ENCODE measurements at regions not wholly inside any gene's neighbourhood (a gene's known extent, or its start where the extent isn't known, plus 50 kb on each side); places are given as distances from the start of the nearest gene placed in this dataset.

DNA sequence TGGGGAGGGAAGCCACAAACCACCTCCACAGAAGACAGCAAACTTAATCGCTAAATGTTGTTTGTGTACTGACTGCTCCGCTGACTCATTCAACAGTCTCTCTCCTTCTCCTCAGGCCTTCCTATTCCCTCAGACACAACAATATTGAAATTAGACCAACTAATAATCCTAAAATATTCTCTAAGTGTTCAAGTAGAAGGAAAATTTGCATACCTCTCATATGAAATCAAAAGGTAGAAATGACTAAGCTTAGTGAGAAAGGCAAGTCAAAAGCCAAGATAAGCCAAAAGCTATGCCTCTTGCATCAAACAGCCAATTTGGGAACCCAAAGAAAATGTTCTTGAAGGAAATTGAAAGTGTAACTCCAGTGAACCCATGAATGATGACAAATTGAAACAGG is 75.7 kb upstream of the ARHGAP24 start:
- 70 to 74% methylated on average over 2 of the region's 2 CpGs for WGBS, 2 experiments (ENCODE audit: low coverage in 1 of 2, low lambda C conversion rate in 2 of 2, missing lambda C conversion rate in 2 of 2)
- H3K79me2 ChIP-seq (ENCODE audit: insufficient read depth): no peaks in the 10 kb centered on the region

DNA sequence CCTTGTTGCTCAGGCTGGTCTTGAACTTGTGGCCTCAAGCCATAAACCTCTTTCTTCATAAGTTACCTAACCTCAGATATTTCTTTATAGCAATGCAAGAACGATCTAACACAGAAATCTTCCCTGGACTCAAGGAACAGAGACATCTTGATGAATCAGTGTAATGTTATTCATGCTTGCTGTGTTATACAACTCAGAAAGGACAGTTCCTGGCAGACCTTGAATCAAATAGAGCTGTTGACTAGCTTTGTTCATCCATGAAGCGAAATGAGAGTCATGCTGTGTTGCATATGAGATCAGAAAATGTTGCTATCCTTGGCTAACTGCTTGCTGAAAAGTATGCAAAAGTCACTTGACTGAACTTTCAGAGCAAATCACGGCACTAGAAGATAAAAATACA is 72.6 kb upstream of the ARHGAP24 start:
- peaks cover 33% of the 10 kb centered on the region for H3F3A ChIP-seq (ENCODE audit: insufficient read depth)
- in situ Hi-C loops (cut with MboI): no loop called here
- TF ChIP-seq EZH2 (IDR thresholded peaks at IDR 0.05; ENCODE audit: insufficient read depth, poor library complexity, severe bottlenecking) (no peak), EZH2phosphoT487 (IDR thresholded peaks at IDR 0.05; ENCODE audit: insufficient read depth, low read depth) (no peak)
- WGBS, 2 experiments (ENCODE audit: low coverage in 1 of 2, low lambda C conversion rate in 2 of 2, missing lambda C conversion rate in 2 of 2): 1 to 5% methylated on average over 3 of the region's 3 CpGs
- no peak overlapping the region for H3K4me3 ChIP-seq
- peak overlapping the region; percentile 54 for H3K27ac ChIP-seq
- no peaks in the 10 kb centered on the region for H3K9me2 ChIP-seq (ENCODE audit: insufficient read depth)
- no peaks in the 10 kb centered on the region for H3K27me3 ChIP-seq (replicated peaks; ENCODE audit: insufficient read depth)
- no peak overlapping the region for H3K9ac ChIP-seq
- H3K9me3 ChIP-seq (ENCODE audit: low read depth): no peaks in the 10 kb centered on the region
- peaks cover 27% of the 10 kb centered on the region for H3K4me1 ChIP-seq (ENCODE audit: insufficient read depth)
- H3K4me2 ChIP-seq (ENCODE audit: unreplicated experiment): peak overlapping the region; percentile 25
- H4K20me1 ChIP-seq (ENCODE audit: insufficient read depth): no peaks in the 10 kb centered on the region
- H3K79me2 ChIP-seq (ENCODE audit: insufficient read depth): no peaks in the 10 kb centered on the region
- H3K36me3 ChIP-seq (ENCODE audit: low read depth): no peaks in the 10 kb centered on the region
- H2AFZ ChIP-seq: no peak overlapping the region
- peak; percentile 95 for DNase-seq

More for the DNA sequence above, 75.7 kb upstream of the ARHGAP24 start:
- Histone ChIP-seq H2AFZ (0 out of 2 replicates have a peak overlapping the region, but pooled peaks have one; percentile 2), H3K9me2 (ENCODE audit: insufficient read depth) (no peaks in the 10 kb centered on the region), H3K4me1 (ENCODE audit: insufficient read depth) (peaks cover 27% of the 10 kb centered on the region), H3K9ac (no peak overlapping the region), H3F3A (ENCODE audit: insufficient read depth) (peaks cover 33% of the 10 kb centered on the region), H4K20me1 (ENCODE audit: insufficient read depth) (no peaks in the 10 kb centered on the region), H3K9me3 (ENCODE audit: low read depth) (no peaks in the 10 kb centered on the region), H3K27me3 (replicated peaks; ENCODE audit: insufficient read depth) (no peaks in the 10 kb centered on the region), H3K36me3 (ENCODE audit: low read depth) (no peaks in the 10 kb centered on the region), H3K4me3 (no peak overlapping the region), H3K4me2 (ENCODE audit: unreplicated experiment) (no peak overlapping the region), H3K27ac (peak overlapping the region; percentile 65)
- TF ChIP-seq EZH2 (IDR thresholded peaks at IDR 0.05; ENCODE audit: insufficient read depth, poor library complexity, severe bottlenecking): no peak
- TF ChIP-seq EZH2phosphoT487 (IDR thresholded peaks at IDR 0.05; ENCODE audit: insufficient read depth, low read depth): no peak
- in situ Hi-C loops (cut with MboI): no loop called here
- DNase-seq: peak; percentile 50

DNA sequence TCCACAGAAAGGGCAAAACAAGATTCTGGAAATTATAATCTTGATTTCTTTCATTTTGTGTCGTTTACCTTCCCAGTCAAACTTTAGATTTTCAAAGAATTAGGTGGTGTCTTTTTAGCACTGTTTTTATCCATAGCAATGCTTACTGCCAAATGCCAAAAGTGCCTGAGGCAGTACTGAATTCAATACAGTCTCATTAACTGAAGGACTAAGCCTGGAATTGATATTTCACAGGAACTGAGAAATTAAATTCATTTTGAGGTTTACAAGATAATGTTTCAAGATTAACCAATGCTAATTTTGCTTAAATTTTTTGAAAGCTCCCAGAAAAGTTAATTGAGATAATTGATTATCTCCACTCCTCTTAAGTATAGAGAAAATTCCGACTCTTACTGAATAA is 68.8 kb upstream of the ARHGAP24 start:
- Histone ChIP-seq H3K36me3 (ENCODE audit: low read depth) (no peaks in the 10 kb centered on the region), H2AFZ (no peak overlapping the region), H3K4me2 (ENCODE audit: unreplicated experiment) (no peak overlapping the region), H3K9me2 (ENCODE audit: insufficient read depth) (no peaks in the 10 kb centered on the region), H3K27ac (no peak overlapping the region), H3K9me3 (ENCODE audit: low read depth) (no peaks in the 10 kb centered on the region), H3K79me2 (ENCODE audit: insufficient read depth) (no peaks in the 10 kb centered on the region), H3K4me3 (no peak overlapping the region), H3F3A (ENCODE audit: insufficient read depth) (peaks cover 15% of the 10 kb centered on the region), H3K9ac (no peak overlapping the region), H3K4me1 (ENCODE audit: insufficient read depth) (peaks cover 25% of the 10 kb centered on the region), H3K27me3 (replicated peaks; ENCODE audit: insufficient read depth) (no peaks in the 10 kb centered on the region), H4K20me1 (ENCODE audit: insufficient read depth) (no peaks in the 10 kb centered on the region)
- in situ Hi-C loops (cut with MboI): no loop called here
- DNase-seq: no peak
- 79 to 82% methylated on average over 2 of the region's 2 CpGs for WGBS, 2 experiments (ENCODE audit: low coverage in 1 of 2, low lambda C conversion rate in 2 of 2, missing lambda C conversion rate in 2 of 2)
- TF ChIP-seq EZH2phosphoT487 (IDR thresholded peaks at IDR 0.05; ENCODE audit: insufficient read depth, low read depth): no peak
- no peak for TF ChIP-seq EZH2 (IDR thresholded peaks at IDR 0.05; ENCODE audit: insufficient read depth, poor library complexity, severe bottlenecking)

- H3K4me3 ChIP-seq: no peak overlapping the region
- H3K4me2 ChIP-seq (ENCODE audit: unreplicated experiment): no peak overlapping the region
- no peaks in the 10 kb centered on the region for H3K36me3 ChIP-seq (ENCODE audit: low read depth)
- no peak overlapping the region for H3K27ac ChIP-seq
- in situ Hi-C loops (cut with MboI): no loop called here
- H2AFZ ChIP-seq: no peak overlapping the region
- H3F3A ChIP-seq (ENCODE audit: insufficient read depth): peaks cover 12% of the 10 kb centered on the region
- TF ChIP-seq EZH2phosphoT487 (IDR thresholded peaks at IDR 0.05; ENCODE audit: insufficient read depth, low read depth) (no peak), EZH2 (IDR thresholded peaks at IDR 0.05; ENCODE audit: insufficient read depth, poor library complexity, severe bottlenecking) (no peak)
- no peaks in the 10 kb centered on the region for H4K20me1 ChIP-seq (ENCODE audit: insufficient read depth)
- WGBS, 2 experiments (ENCODE audit: low coverage in 1 of 2, low lambda C conversion rate in 2 of 2, missing lambda C conversion rate in 2 of 2): 76 to 85% methylated on average over 3 of the region's 3 CpGs
- no peak overlapping the region for H3K9ac ChIP-seq
- H3K79me2 ChIP-seq (ENCODE audit: insufficient read depth): no peaks in the 10 kb centered on the region
- H3K9me3 ChIP-seq (ENCODE audit: low read depth): no peaks in the 10 kb centered on the region
- DNase-seq: no peak
- H3K4me1 ChIP-seq (ENCODE audit: insufficient read depth): peaks cover 24% of the 10 kb centered on the region
- no peaks in the 10 kb centered on the region for H3K27me3 ChIP-seq (replicated peaks; ENCODE audit: insufficient read depth)
- no peaks in the 10 kb centered on the region for H3K9me2 ChIP-seq (ENCODE audit: insufficient read depth)
These were observed 67.4 kb upstream of the ARHGAP24 start for GRCh38 chr4:85407546-85407945.

DNA sequence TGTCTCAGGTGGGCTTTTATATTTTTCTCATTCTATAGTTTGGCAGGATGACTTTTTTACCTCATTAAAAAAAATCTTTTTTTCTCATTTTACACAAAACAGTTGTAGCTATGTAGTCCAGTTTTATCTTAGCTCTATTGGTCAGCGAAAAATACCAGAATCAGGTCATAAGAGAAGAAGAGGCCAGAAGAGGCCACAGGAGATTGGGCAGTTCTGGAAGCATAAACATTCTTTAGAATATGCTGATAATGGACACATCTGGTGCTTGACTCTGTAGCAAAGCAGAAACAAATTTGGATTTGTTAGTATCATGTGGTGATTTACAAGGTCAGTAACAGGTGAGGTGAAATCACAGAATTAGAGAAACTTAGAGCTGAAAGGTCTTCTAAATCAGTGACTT is 66.6 kb upstream of the ARHGAP24 start:
- Histone ChIP-seq H3K36me3 (ENCODE audit: low read depth) (no peaks in the 10 kb centered on the region), H3K4me1 (ENCODE audit: insufficient read depth) (peaks cover 17% of the 10 kb centered on the region), H3K27ac (no peak overlapping the region), H3K4me3 (no peak overlapping the region), H3K9me2 (ENCODE audit: insufficient read depth) (no peaks in the 10 kb centered on the region), H3K27me3 (replicated peaks; ENCODE audit: insufficient read depth) (no peaks in the 10 kb centered on the region), H3K4me2 (ENCODE audit: unreplicated experiment) (no peak overlapping the region), H3K9me3 (ENCODE audit: low read depth) (no peaks in the 10 kb centered on the region), H3K9ac (no peak overlapping the region), H3K79me2 (ENCODE audit: insufficient read depth) (no peaks in the 10 kb centered on the region), H2AFZ (no peak overlapping the region), H3F3A (ENCODE audit: insufficient read depth) (0 out of 2 replicates have a peak, but pooled peaks cover 4% of the 10 kb centered on the region), H4K20me1 (ENCODE audit: insufficient read depth) (no peaks in the 10 kb centered on the region)
- in situ Hi-C loops (cut with MboI): no loop called here
- 94 to 97% methylated on average over 1 of the region's 1 CpG for WGBS, 2 experiments (ENCODE audit: low coverage in 1 of 2, low lambda C conversion rate in 2 of 2, missing lambda C conversion rate in 2 of 2)
- TF ChIP-seq EZH2phosphoT487 (IDR thresholded peaks at IDR 0.05; ENCODE audit: insufficient read depth, low read depth) (no peak), EZH2 (IDR thresholded peaks at IDR 0.05; ENCODE audit: insufficient read depth, poor library complexity, severe bottlenecking) (no peak)
- no peak for DNase-seq
